ENCODE measurements at regions not wholly inside any gene's neighbourhood (a gene's known extent, or its start where the extent isn't known, plus 50 kb on each side); places are given as distances from the start of the nearest gene placed in this dataset.
A peak's percentile ranks its signal among the peaks of the same experiment; 100 is the strongest.

- no peak overlapping the region; the same call in 1 of the 2 replicates for H3K4me3 ChIP-seq (ENCODE audit: control insufficient read depth, low read depth, low read length)
- peak; percentile 21 for DNase-seq (ENCODE audit: low read depth)
- TF ChIP-seq CTCF (IDR thresholded peaks at IDR 0.05; ENCODE audit: control insufficient read depth, insufficient read depth, low read depth, low read length, missing control alignments): peak; percentile 79
These were observed 263.8 kb upstream of the RPS6KA3 start for GRCh38 chrX:20530406-20530921.

GRCh38 chrX:20529711-20530110, 263.0 kb upstream of the RPS6KA3 start:
- no peak for DNase-seq (ENCODE audit: low read depth)
- no peak for TF ChIP-seq CTCF (IDR thresholded peaks at IDR 0.05; ENCODE audit: control insufficient read depth, insufficient read depth, low read depth, low read length, missing control alignments)
- no peak overlapping the region for H3K4me3 ChIP-seq (ENCODE audit: control insufficient read depth, low read depth, low read length)

- H3K4me3 ChIP-seq (ENCODE audit: control insufficient read depth, low read depth, low read length): no peak overlapping the region
- no peak for TF ChIP-seq CTCF (IDR thresholded peaks at IDR 0.05; ENCODE audit: control insufficient read depth, insufficient read depth, low read depth, low read length, missing control alignments)
- DNase-seq (ENCODE audit: low read depth): no peak
These were observed 262.6 kb upstream of the RPS6KA3 start for GRCh38 chrX:20529301-20529700.

GRCh38 chrX:20527558-20528011, 260.9 kb upstream of the RPS6KA3 start:
- TF ChIP-seq CTCF (IDR thresholded peaks at IDR 0.05; ENCODE audit: control insufficient read depth, insufficient read depth, low read depth, low read length, missing control alignments): peak; percentile 31
- no peak for DNase-seq (ENCODE audit: low read depth)

GRCh38 chrX:20527041-20527440, 260.3 kb upstream of the RPS6KA3 start:
- no peak overlapping the region for H3K4me3 ChIP-seq (ENCODE audit: control insufficient read depth, low read depth, low read length)
- TF ChIP-seq CTCF (IDR thresholded peaks at IDR 0.05; ENCODE audit: control insufficient read depth, insufficient read depth, low read depth, low read length, missing control alignments): no peak
- no peak for DNase-seq (ENCODE audit: low read depth)

More at GRCh38 chrX:20527558-20528011, 260.9 kb upstream of the RPS6KA3 start:
- H3K4me3 ChIP-seq (ENCODE audit: control insufficient read depth, low read depth, low read length): no peak overlapping the region

- no peak for TF ChIP-seq CTCF (IDR thresholded peaks at IDR 0.05; ENCODE audit: control insufficient read depth, insufficient read depth, low read depth, low read length, missing control alignments)
- H3K4me3 ChIP-seq (ENCODE audit: control insufficient read depth, low read depth, low read length): no peak overlapping the region
- no peak for DNase-seq (ENCODE audit: low read depth)
These were observed 257.1 kb upstream of the RPS6KA3 start for GRCh38 chrX:20523626-20524312.
